Prostate gland (tissue), 2 donors: ENCODE measurements at regions not wholly inside any gene's neighbourhood (a gene's known extent, or its start where the extent isn't known, plus 50 kb on each side); places are given as distances from the start of the nearest gene placed in this dataset.

Experiments used
- POLR2A ChIP-seq: fragments of 450-650 bp; IDR thresholded peaks from one replicate; pipeline ENCODE4 v1.6.1; 2016; ENCODE audit warnings: antibody characterized with exemption, mild to moderate bottlenecking
- POLR2AphosphoS5 ChIP-seq: sonication (generic); formaldehyde crosslinking; IDR thresholded peaks from one replicate; pipeline ENCODE4 v1.6.1; 2017; ENCODE audit warnings: antibody characterized with exemption
- TF ChIP-seq, protein P1 (sequence below), 4 experiments: fragments of 200-600 bp in 2 of 4; fragments of 450-650 bp in 2 of 4; sonication (generic) in 2 of 4; IDR thresholded peaks; 1 replicate in 3 of 4; 2 replicates in 1 of 4; pipeline ENCODE4 v1.5.1; 2016 to 2019; ENCODE audit warnings: antibody characterized with exemption in 4 of 4, mild to moderate bottlenecking in 2 of 4, moderate library complexity in 2 of 4

DNA sequence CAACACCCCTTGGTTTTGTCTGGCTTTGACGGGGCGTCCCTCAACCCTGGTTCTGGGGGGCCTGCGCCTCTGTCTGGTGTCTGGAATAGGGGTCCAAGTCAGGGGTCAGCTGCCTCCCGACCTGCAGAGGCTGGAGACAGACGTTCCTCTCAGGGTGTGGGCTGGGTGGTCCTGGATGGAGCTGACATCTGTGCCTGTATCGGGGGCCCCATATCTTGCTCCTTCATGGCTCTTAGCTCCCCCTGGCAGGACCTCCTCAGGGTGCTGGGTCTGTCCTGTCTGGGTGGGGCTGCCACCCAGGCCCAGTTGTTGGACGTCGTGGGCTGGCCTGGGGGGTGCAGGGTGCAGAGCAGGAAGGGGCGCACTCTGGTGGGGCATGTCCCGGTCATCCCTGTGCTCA lies 374.8 kb downstream of the TMEM121 start:
- TF ChIP-seq, protein P1, sequence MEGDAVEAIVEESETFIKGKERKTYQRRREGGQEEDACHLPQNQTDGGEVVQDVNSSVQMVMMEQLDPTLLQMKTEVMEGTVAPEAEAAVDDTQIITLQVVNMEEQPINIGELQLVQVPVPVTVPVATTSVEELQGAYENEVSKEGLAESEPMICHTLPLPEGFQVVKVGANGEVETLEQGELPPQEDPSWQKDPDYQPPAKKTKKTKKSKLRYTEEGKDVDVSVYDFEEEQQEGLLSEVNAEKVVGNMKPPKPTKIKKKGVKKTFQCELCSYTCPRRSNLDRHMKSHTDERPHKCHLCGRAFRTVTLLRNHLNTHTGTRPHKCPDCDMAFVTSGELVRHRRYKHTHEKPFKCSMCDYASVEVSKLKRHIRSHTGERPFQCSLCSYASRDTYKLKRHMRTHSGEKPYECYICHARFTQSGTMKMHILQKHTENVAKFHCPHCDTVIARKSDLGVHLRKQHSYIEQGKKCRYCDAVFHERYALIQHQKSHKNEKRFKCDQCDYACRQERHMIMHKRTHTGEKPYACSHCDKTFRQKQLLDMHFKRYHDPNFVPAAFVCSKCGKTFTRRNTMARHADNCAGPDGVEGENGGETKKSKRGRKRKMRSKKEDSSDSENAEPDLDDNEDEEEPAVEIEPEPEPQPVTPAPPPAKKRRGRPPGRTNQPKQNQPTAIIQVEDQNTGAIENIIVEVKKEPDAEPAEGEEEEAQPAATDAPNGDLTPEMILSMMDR (IDR thresholded peaks at IDR 0.05) = no peak
- TF ChIP-seq POLR2AphosphoS5 = no peak
- TF ChIP-seq POLR2A = no peak
